Thyroid gland (tissue), 4 donors: ENCODE measurements at regions not wholly inside any gene's neighbourhood (a gene's known extent, or its start where the extent isn't known, plus 50 kb on each side); places are given as distances from the start of the nearest gene placed in this dataset.

Experiments
- DNase-seq, 2 donors: peaks; one replicate each; pipeline ENCODE4 v3.0.0-alpha.2; 2019
- H3K27ac ChIP-seq, 3 donors: fragments of 200-600 bp; sonication (generic); 1 replicate in 2 of 3; 2 replicates in 1 of 3; pipeline ENCODE4 v1.5.1; 2016 to 2019; ENCODE audit warnings: mild to moderate bottlenecking in 1 of 3, moderate library complexity in 1 of 3
- H3K27me3 ChIP-seq: fragments of 200-600 bp; sonication (generic); one replicate; pipeline ENCODE4 v1.5.1; 2019
- H3K36me3 ChIP-seq, 2 donors: fragments of 200-600 bp; sonication (generic); one replicate each; pipeline ENCODE4 v1.5.1; 2016 to 2019
- H3K4me1 ChIP-seq, 2 donors: fragments of 200-600 bp; sonication (generic); one replicate each; pipeline ENCODE4 v1.5.1; 2017 to 2019
- H3K4me3 ChIP-seq, 3 donors: fragments of 200-600 bp; sonication (generic); replicated peaks in 1 of 3; 1 replicate in 2 of 3; 2 replicates in 1 of 3; pipeline ENCODE4 v1.5.1; 2016; ENCODE audit warnings: mild to moderate bottlenecking in 1 of 3
- H3K9me3 ChIP-seq: fragments of 200-600 bp; sonication (generic); one replicate; pipeline ENCODE4 v1.5.1; 2017
- POLR2A ChIP-seq, 2 donors: fragments of 450-650 bp; IDR thresholded peaks; one replicate each; pipeline ENCODE4 v1.6.1; 2017; ENCODE audit warnings: antibody characterized with exemption in 2 of 2, mild to moderate bottlenecking in 2 of 2, moderate library complexity in 1 of 2
- WGBS, 2 donors: methylation state at CpG; one replicate each; pipeline ENCODE4 v1.1.5; 2017; 5-methylcytosine and 5-hydroxymethylcytosine counted together
- intact Hi-C: fragments of 100-400 bp; cut with DNase I; formaldehyde crosslinking; loops from one replicate; pipeline ENCODE4 v1.15.1; 2023
- TF ChIP-seq, protein P1 (sequence below), 6 experiments: fragments of 200-600 bp in 3 of 6; fragments of 450-650 bp in 3 of 6; sonication (generic) in 3 of 6; IDR thresholded peaks; one replicate each; pipeline ENCODE4 v1.5.1; 2016 to 2019; ENCODE audit warnings: antibody characterized with exemption in 6 of 6, mild to moderate bottlenecking in 2 of 6, inconsistent platforms in 1 of 6, moderate library complexity in 1 of 6

DNA sequence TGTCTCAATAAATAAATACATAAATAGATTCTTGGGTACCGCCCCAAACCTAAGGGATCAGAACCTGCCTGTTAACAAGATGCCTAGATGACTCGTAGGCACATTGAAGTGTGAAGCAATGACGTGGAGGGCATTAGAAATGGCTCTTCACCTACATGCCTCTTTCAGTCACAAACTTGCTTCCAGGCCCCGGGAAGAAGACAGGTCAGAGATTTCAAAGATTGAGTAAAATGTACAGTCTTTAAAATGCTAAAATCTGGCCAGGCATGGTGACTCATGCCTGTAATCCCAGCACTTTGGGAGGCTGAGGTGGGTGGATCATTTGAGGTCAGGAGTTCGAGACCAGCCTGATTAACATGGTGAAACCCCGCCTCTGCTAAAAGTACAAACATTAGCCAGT lies 480.8 kb upstream of the JARID2 start:
- Histone ChIP-seq H3K27ac (no peak overlapping the region), H3K9me3 (no peaks in the 10 kb centered on the region), H3K36me3 (no peaks in the 10 kb centered on the region), H3K4me1 (no peaks in the 10 kb centered on the region), H3K27me3 (no peaks in the 10 kb centered on the region), H3K4me3 (no peak overlapping the region)
- no peak for DNase-seq
- TF ChIP-seq POLR2A (IDR thresholded peaks at IDR 0.05) = no peak
- TF ChIP-seq, protein P1, sequence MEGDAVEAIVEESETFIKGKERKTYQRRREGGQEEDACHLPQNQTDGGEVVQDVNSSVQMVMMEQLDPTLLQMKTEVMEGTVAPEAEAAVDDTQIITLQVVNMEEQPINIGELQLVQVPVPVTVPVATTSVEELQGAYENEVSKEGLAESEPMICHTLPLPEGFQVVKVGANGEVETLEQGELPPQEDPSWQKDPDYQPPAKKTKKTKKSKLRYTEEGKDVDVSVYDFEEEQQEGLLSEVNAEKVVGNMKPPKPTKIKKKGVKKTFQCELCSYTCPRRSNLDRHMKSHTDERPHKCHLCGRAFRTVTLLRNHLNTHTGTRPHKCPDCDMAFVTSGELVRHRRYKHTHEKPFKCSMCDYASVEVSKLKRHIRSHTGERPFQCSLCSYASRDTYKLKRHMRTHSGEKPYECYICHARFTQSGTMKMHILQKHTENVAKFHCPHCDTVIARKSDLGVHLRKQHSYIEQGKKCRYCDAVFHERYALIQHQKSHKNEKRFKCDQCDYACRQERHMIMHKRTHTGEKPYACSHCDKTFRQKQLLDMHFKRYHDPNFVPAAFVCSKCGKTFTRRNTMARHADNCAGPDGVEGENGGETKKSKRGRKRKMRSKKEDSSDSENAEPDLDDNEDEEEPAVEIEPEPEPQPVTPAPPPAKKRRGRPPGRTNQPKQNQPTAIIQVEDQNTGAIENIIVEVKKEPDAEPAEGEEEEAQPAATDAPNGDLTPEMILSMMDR (IDR thresholded peaks at IDR 0.05) = no peak
- WGBS, 2 donors = 92 to 95% methylated on average over 6 of the region's 6 CpGs
- intact Hi-C loops = no loop called here

DNA sequence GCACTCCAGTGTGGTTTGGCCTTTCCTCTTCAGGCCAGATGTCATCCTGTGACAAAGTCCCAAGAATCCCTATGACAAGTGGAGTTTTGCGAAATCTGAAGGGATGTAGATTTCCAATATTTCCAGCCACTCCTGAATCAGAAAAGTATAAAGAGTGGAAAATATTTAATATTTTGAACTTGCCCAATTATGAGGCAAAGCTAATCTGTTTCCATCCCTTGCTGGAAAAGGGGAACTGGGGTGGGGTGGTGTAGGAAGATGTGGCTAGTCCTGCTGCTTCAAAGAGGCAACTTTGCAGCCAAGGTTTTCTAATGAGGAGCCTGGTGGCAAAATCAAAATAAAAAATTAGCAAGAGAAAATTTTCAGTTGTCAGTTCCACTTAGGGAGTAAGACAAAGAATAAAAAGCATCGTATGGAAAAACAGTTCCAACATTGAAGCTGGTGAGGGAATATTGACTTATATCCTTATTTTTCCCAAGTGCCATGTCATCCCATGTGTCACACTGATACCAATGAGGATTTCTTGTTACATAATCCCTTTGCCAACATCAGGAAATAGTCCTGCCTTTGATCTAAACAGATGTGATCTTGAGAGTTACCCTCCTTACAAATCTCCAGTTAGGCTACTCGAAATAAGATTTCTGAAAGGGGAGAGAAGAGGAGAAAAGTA lies 480.0 kb upstream of the JARID2 start:
- intact Hi-C loops = no loop called here
- TF ChIP-seq, protein P1 (IDR thresholded peaks at IDR 0.05) = no peak
- no peak for TF ChIP-seq POLR2A (IDR thresholded peaks at IDR 0.05)
- no peak for DNase-seq
- WGBS, 2 donors = 87 to 89% methylated on average over 3 of the region's 3 CpGs
- H3K4me3 ChIP-seq = no peak overlapping the region
- H3K27ac ChIP-seq = no peak overlapping the region
- H3K4me1 ChIP-seq = no peaks in the 10 kb centered on the region
- H3K27me3 ChIP-seq = no peaks in the 10 kb centered on the region
- H3K9me3 ChIP-seq = no peaks in the 10 kb centered on the region
- no peaks in the 10 kb centered on the region for H3K36me3 ChIP-seq

DNA sequence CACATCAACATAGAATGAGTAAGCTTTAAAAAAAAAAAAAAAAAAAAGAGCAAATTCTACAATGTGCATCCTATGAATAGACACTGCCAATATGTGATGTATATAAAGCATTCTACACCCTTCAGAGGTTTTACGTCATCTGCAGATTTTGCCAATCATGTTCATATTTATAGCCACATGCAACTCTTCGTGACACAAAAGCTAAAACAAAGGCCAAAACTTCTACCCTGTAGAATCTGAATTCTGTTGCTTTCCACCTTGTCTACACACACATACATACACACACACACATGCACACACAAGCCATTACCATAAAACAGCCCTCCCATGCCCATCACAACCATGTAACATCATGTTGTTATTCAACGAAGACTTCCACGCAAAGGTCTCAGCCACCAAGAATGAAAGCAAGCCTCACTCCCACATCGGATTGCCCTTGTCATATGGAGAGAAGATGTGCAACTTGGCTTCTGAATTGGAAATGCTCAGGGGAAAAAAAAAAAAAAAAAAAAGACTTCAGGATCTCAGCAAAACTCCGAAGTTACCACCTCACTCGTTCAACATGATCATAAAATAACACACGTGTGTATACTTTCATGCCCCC lies 479.4 kb upstream of the JARID2 start:
- WGBS, 2 donors = 91 to 95% methylated on average over 8 of the region's 8 CpGs
- intact Hi-C loops = no loop called here
- Histone ChIP-seq H3K4me3 (no peak overlapping the region), H3K36me3 (no peaks in the 10 kb centered on the region), H3K27ac (no peak overlapping the region), H3K4me1 (no peaks in the 10 kb centered on the region), H3K27me3 (no peaks in the 10 kb centered on the region), H3K9me3 (no peaks in the 10 kb centered on the region)
- TF ChIP-seq, protein P1 (IDR thresholded peaks at IDR 0.05) = no peak
- TF ChIP-seq POLR2A (IDR thresholded peaks at IDR 0.05) = no peak
- DNase-seq = no peak

DNA sequence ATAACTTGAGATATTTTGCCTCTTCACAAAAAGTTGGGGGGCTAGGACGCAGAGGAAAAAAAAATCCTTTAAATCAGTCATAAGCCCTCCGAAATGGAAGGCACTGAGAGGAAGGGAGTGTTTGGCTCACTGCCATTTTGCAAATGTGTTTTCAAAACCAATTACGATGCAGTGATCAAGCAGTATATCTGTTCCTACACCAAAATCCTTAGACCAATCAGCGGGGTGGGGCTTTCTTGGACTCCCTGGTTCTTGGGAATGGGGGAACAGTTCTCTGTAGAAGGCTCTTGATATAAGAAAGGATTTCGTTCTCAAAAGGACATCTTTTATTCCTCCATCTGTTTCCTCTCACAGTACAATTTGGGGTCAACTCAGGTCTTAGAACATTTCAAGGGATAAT lies 478.6 kb upstream of the JARID2 start:
- intact Hi-C loops = no loop called here

DNA sequence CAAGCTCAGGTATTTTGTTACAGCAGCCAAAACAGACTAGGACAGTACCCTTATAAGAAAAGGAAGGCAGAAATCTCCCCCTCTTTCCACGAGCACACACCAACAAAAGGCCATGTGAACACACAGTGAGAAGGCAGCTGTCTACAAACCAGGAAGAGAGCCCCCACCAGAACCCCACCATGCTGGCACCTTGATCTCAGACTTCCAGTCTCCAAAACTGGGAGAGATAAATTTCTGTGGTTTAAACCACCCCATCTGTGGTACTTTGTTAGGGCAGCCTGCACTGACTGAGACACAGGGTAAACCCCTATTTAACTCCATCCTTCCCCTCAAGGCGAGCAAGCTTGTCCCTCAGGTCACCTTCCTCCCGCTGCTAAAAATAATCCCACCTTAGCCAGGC lies 475.8 kb upstream of the JARID2 start:
- no peak for TF ChIP-seq POLR2A (IDR thresholded peaks at IDR 0.05)
- TF ChIP-seq, protein P1 (IDR thresholded peaks at IDR 0.05) = no peak
- Histone ChIP-seq H3K36me3 (no peaks in the 10 kb centered on the region), H3K4me3 (no peak overlapping the region), H3K27me3 (no peaks in the 10 kb centered on the region), H3K9me3 (no peaks in the 10 kb centered on the region), H3K4me1 (no peaks in the 10 kb centered on the region), H3K27ac (no peak overlapping the region)
- 92 to 94% methylated on average over 3 of the region's 3 CpGs for WGBS, 2 donors
- intact Hi-C loops = no loop called here
- DNase-seq = no peak

More for the DNA sequence above, 478.6 kb upstream of the JARID2 start:
- Histone ChIP-seq H3K36me3 (no peaks in the 10 kb centered on the region), H3K4me1 (no peaks in the 10 kb centered on the region), H3K4me3 (no peak overlapping the region), H3K27ac (no peak overlapping the region), H3K9me3 (no peaks in the 10 kb centered on the region), H3K27me3 (no peaks in the 10 kb centered on the region)
- 56 to 63% methylated on average over 5 of the region's 5 CpGs for WGBS, 2 donors
- no peak for DNase-seq
- TF ChIP-seq POLR2A (IDR thresholded peaks at IDR 0.05) = no peak
- TF ChIP-seq, protein P1 (IDR thresholded peaks at IDR 0.05) = no peak
